IMR-90 (cell line): ENCODE measurements at regions not wholly inside any gene's neighbourhood (a gene's known extent, or its start where the extent isn't known, plus 50 kb on each side); places are given as distances from the start of the nearest gene placed in this dataset.

ENCODE experiments used
- ATAC-seq: fragments of 200-7000 bp; cut with Tn5 transposase; 2 replicates; pipeline ENCODE4 v1.9.1; 2020; ENCODE audit warnings: low read depth, mild to moderate bottlenecking, moderate library complexity
- BruUV-seq: library from RNA; stranded (reverse); fragments of 400-500 nt; replicated peaks from 2 replicates; lab custom pipeline; 2021; lab: Mats Ljungman, UMichigan
- CTCF ChIA-PET: fragments of 300-600 bp; formaldehyde crosslinking; extraction: SDS; loops from one replicate; lab custom pipeline; 2021; ENCODE audit warnings: antibody characterized with exemption; lab: Yijun Ruan, JAX
- POLR2A ChIA-PET: fragments of 300-600 bp; sonication (Branson Sonifier 250); formaldehyde crosslinking; loops from one replicate; lab custom pipeline; 2022; ENCODE audit warnings: antibody characterized with exemption; ENCODE audit not compliant: unreplicated experiment; lab: Charles Lee
- DNase-seq: peaks from one replicate; pipeline ENCODE4 v3.0.0; 2013
- H2AFZ ChIP-seq: replicated peaks from 2 replicates; pipeline ENCODE3; 2013; ENCODE audit warnings: low read length, mild to moderate bottlenecking; ENCODE audit not compliant: poor library complexity
- H2AK5ac ChIP-seq: 2 replicates; pipeline ENCODE4 v1.6.1; 2013; ENCODE audit warnings: low read depth, low read length, inconsistent platforms
- H2AK9ac ChIP-seq: replicated peaks from 2 replicates; pipeline ENCODE3; 2013; ENCODE audit warnings: mild to moderate bottlenecking, low read depth, low read length, moderate library complexity; ENCODE audit not compliant: poor library complexity
- H2BK120ac ChIP-seq: 2 replicates; pipeline ENCODE4 v1.6.1; 2013; ENCODE audit warnings: low read depth, low read length, inconsistent platforms
- H2BK15ac ChIP-seq: 3 replicates; pipeline ENCODE4 v1.6.1; 2013; ENCODE audit warnings: low read depth, low read length, inconsistent platforms
- H2BK20ac ChIP-seq: 2 replicates; pipeline ENCODE4 v1.6.1; 2013; ENCODE audit warnings: low read depth, mild to moderate bottlenecking, inconsistent platforms, low read length, moderate library complexity
- H2BK5ac ChIP-seq: 2 replicates; pipeline ENCODE4 v1.6.1; 2013; ENCODE audit warnings: mild to moderate bottlenecking, low read depth, low read length, inconsistent platforms; ENCODE audit not compliant: poor library complexity, severe bottlenecking
- H3K14ac ChIP-seq: replicated peaks from 2 replicates; pipeline ENCODE4 v1.6.1; 2013; ENCODE audit warnings: low read depth, low read length, inconsistent platforms
- H3K18ac ChIP-seq: 2 replicates; pipeline ENCODE4 v1.6.1; 2013; ENCODE audit warnings: low read depth, low read length, control low read depth
- H3K23ac ChIP-seq: 2 replicates; pipeline ENCODE4 v1.6.1; 2013; ENCODE audit warnings: low read depth, low read length, inconsistent platforms
- H3K27ac ChIP-seq: 2 replicates; pipeline ENCODE4 v1.5.1; 2013; ENCODE audit warnings: mild to moderate bottlenecking, control low read depth, low read length; ENCODE audit not compliant: insufficient read depth
- H3K27me3 ChIP-seq: 2 replicates; pipeline ENCODE4 v1.6.1; 2013; ENCODE audit warnings: low read length; ENCODE audit not compliant: control insufficient read depth, insufficient read depth
- H3K36me3 ChIP-seq: 2 replicates; pipeline ENCODE4 v1.6.1; 2013; ENCODE audit warnings: low read length, mixed read lengths; ENCODE audit not compliant: control insufficient read depth, insufficient read depth
- H3K4ac ChIP-seq: 2 replicates; pipeline ENCODE4 v1.6.1; 2013; ENCODE audit warnings: low read depth, low read length, inconsistent platforms
- H3K4me1 ChIP-seq: 2 replicates; pipeline ENCODE4 v1.6.1; 2013; ENCODE audit warnings: low read length, mixed read lengths; ENCODE audit not compliant: control insufficient read depth, insufficient read depth
- H3K4me2 ChIP-seq: 2 replicates; pipeline ENCODE4 v1.6.1; 2013; ENCODE audit warnings: low read depth, mild to moderate bottlenecking, control low read depth, low read length, moderate library complexity
- H3K4me3 ChIP-seq: 2 replicates; pipeline ENCODE4 v1.5.1; 2013; ENCODE audit warnings: low read depth, mild to moderate bottlenecking, control low read depth, low read length, moderate library complexity; ENCODE audit not compliant: insufficient read depth
- H3K56ac ChIP-seq: 2 replicates; pipeline ENCODE4 v1.6.1; 2013; ENCODE audit warnings: low read length, inconsistent platforms; ENCODE audit not compliant: insufficient read depth; ENCODE audit errors: extremely low read depth
- H3K79me1 ChIP-seq, 2 experiments: 2 replicates each; pipeline ENCODE4 v1.6.1; 2013; ENCODE audit warnings: low read length in 2 of 2, inconsistent platforms in 1 of 2, low read depth in 1 of 2
- H3K9ac ChIP-seq: 2 replicates; pipeline ENCODE4 v1.6.1; 2013; ENCODE audit warnings: low read depth, low read length, control low read depth
- H3K9me1 ChIP-seq: 2 replicates; pipeline ENCODE4 v1.6.1; 2013; ENCODE audit warnings: low read length, inconsistent platforms; ENCODE audit not compliant: insufficient read depth
- H3K9me3 ChIP-seq: 2 replicates; pipeline ENCODE4 v1.6.1; 2013; ENCODE audit warnings: low read length; ENCODE audit not compliant: control insufficient read depth, insufficient read depth
- H4K20me1 ChIP-seq: 2 replicates; pipeline ENCODE4 v1.6.1; 2013; ENCODE audit warnings: low read length, inconsistent platforms; ENCODE audit not compliant: insufficient read depth
- H4K5ac ChIP-seq: 2 replicates; pipeline ENCODE4 v1.6.1; 2013; ENCODE audit warnings: mild to moderate bottlenecking, low read depth, low read length, control low read depth
- H4K8ac ChIP-seq, 2 experiments: 2 replicates each; pipeline ENCODE4 v1.6.1; 2013; ENCODE audit warnings: low read depth in 2 of 2, low read length in 2 of 2, control low read depth in 1 of 2, inconsistent platforms in 1 of 2
- H4K91ac ChIP-seq: 2 replicates; pipeline ENCODE4 v1.6.1; 2013; ENCODE audit warnings: low read depth, low read length, inconsistent platforms; ENCODE audit not compliant: insufficient read depth
- BHLHE40 ChIP-seq: fragments of 150-350 bp; IDR thresholded peaks from 2 replicates; pipeline ENCODE4 v1.6.1; 2016; ENCODE audit warnings: mild to moderate bottlenecking, low read depth, low read length
- CEBPB ChIP-seq: IDR thresholded peaks from 2 replicates; pipeline ENCODE4 v1.6.1; 2012; ENCODE audit warnings: low read depth, low read length, improper control_type of control experiment
- CHD1 ChIP-seq: IDR thresholded peaks from 2 replicates; pipeline ENCODE4 v1.6.1; 2012; ENCODE audit warnings: low read depth, low read length, improper control_type of control experiment
- FOS ChIP-seq: fragments of 150-350 bp; IDR thresholded peaks from 2 replicates; pipeline ENCODE4 v1.6.1; 2016; ENCODE audit warnings: low read depth, low read length
- MAFK ChIP-seq: IDR thresholded peaks from 2 replicates; pipeline ENCODE4 v1.6.1; 2012; ENCODE audit warnings: low read depth, low read length, improper control_type of control experiment
- MAZ ChIP-seq: IDR thresholded peaks from 2 replicates; pipeline ENCODE4 v1.6.1; 2012; ENCODE audit warnings: low read depth, mild to moderate bottlenecking, low read length, improper control_type of control experiment, moderate library complexity, borderline replicate concordance
- MXI1 ChIP-seq: IDR thresholded peaks from 2 replicates; pipeline ENCODE4 v1.6.1; 2012; ENCODE audit warnings: low read depth, mild to moderate bottlenecking, low read length, moderate library complexity, borderline replicate concordance
- NFE2L2 ChIP-seq: fragments of 150-350 bp; IDR thresholded peaks from 2 replicates; pipeline ENCODE4 v1.6.1; 2016; ENCODE audit warnings: low read depth, mild to moderate bottlenecking, low read length
- POLR2A ChIP-seq: IDR thresholded peaks from 2 replicates; pipeline ENCODE4 v1.6.1; 2012; ENCODE audit warnings: mild to moderate bottlenecking, low read depth, low read length
- RAD21 ChIP-seq: IDR thresholded peaks from 2 replicates; pipeline ENCODE4 v1.6.1; 2012; ENCODE audit warnings: low read length, improper control_type of control experiment
- RCOR1 ChIP-seq: IDR thresholded peaks from 2 replicates; pipeline ENCODE4 v1.6.1; 2012; ENCODE audit warnings: mild to moderate bottlenecking, low read length, improper control_type of control experiment; ENCODE audit not compliant: insufficient replicate concordance
- RFX5 ChIP-seq: IDR thresholded peaks from 2 replicates; pipeline ENCODE4 v1.8.0; 2012; ENCODE audit warnings: low read depth, mild to moderate bottlenecking, low read length, moderate library complexity
- SMC3 ChIP-seq: fragments of 150-350 bp; IDR thresholded peaks from 2 replicates; pipeline ENCODE4 v1.6.1; 2016; ENCODE audit warnings: low read depth, mild to moderate bottlenecking, antibody characterized with exemption, low read length, moderate library complexity
- dilution Hi-C: fragments of 300-500 bp; cut with HindIII; formaldehyde crosslinking; loops from one replicate; pipeline ENCODE4 v1.14.3; 2018; ENCODE audit warnings: low sequenced_read_pairs; ENCODE audit not compliant: unreplicated experiment
- in situ Hi-C: fragments of 300-500 bp; cut with MboI; formaldehyde crosslinking; loops from 3 replicates; pipeline ENCODE4 v1.14.3; 2019; ENCODE audit warnings: low sequenced_read_pairs, inconsistent platforms, mixed read lengths
- intact Hi-C: fragments of 100-400 bp; cut with micrococcal nuclease; formaldehyde crosslinking; loops from 2 replicates; pipeline ENCODE4 v1.10.0; 2022
- TF ChIP-seq, protein P1 (sequence below): conservative IDR thresholded peaks from 2 replicates; pipeline ENCODE4 v1.5.1; 2012; ENCODE audit warnings: mild to moderate bottlenecking, low read depth, low read length, improper control_type of control experiment
- TF ChIP-seq, protein P2 (sequence below): fragments of 150-350 bp; IDR thresholded peaks from 2 replicates; pipeline ENCODE4 v1.6.1; 2017; ENCODE audit warnings: mild to moderate bottlenecking, antibody characterized with exemption, low read length, low read depth
- TF ChIP-seq, protein P3 (sequence below): fragments of 150-350 bp; IDR thresholded peaks from 2 replicates; pipeline ENCODE4 v1.6.1; 2016; ENCODE audit warnings: low read depth, mild to moderate bottlenecking, low read length, moderate library complexity, borderline replicate concordance

DNA sequence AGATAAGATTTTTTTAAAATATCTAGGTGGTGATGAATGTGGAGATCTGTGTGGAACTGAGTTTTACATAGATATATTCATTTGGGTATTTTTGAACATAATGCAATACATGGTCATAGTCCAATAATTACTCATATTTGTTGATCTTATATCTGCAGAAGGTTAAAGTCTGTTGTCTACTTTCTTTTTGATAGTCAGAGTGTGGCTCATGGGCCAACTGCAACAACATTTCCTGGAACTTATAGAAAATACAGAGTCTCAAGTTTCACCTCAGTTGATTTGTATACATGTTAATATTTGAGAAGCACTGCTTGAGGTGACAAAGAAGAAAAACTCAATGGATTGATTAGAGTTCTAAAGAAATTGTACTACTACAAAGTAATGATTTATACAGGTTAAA, 408.4 kb downstream of the ARAP2 start:
- Histone ChIP-seq H2AK5ac (no peak overlapping the region), H3K4me3 (no peak overlapping the region), H4K5ac (no peak overlapping the region), H3K14ac (no peak overlapping the region), H3K23ac (no peak overlapping the region), H3K4me2 (no peak overlapping the region), H3K56ac (no peak overlapping the region), H2BK15ac (no peak overlapping the region), H3K27ac (no peak overlapping the region), H3K4ac (no peak overlapping the region), H3K36me3 (no peaks in the 10 kb centered on the region), H2BK20ac (no peak overlapping the region), H3K18ac (no peak overlapping the region), H4K8ac (no peak overlapping the region), H2AFZ (no peak overlapping the region), H2BK5ac (no peak overlapping the region), H3K9me3 (no peaks in the 10 kb centered on the region), H4K91ac (no peak overlapping the region), H3K27me3 (no peaks in the 10 kb centered on the region), H4K20me1 (no peaks in the 10 kb centered on the region), H3K79me1 (no peaks in the 10 kb centered on the region), H3K4me1 (no peaks in the 10 kb centered on the region), H2BK120ac (no peak overlapping the region), H3K9me1 (no peaks in the 10 kb centered on the region), H3K9ac (no peak overlapping the region), H2AK9ac (no peak overlapping the region)
- intact Hi-C loops: no loop called here
- ChIA-PET CTCF (no interaction called here), POLR2A (no interaction called here)
- no peak for DNase-seq
- ATAC-seq: no peak
- dilution Hi-C loops: no loop called here
- BruUV-seq: no TSS peak
- no peak for TF ChIP-seq SMC3
- no peak for TF ChIP-seq FOS
- TF ChIP-seq CEBPB: no peak
- TF ChIP-seq, protein P1, sequence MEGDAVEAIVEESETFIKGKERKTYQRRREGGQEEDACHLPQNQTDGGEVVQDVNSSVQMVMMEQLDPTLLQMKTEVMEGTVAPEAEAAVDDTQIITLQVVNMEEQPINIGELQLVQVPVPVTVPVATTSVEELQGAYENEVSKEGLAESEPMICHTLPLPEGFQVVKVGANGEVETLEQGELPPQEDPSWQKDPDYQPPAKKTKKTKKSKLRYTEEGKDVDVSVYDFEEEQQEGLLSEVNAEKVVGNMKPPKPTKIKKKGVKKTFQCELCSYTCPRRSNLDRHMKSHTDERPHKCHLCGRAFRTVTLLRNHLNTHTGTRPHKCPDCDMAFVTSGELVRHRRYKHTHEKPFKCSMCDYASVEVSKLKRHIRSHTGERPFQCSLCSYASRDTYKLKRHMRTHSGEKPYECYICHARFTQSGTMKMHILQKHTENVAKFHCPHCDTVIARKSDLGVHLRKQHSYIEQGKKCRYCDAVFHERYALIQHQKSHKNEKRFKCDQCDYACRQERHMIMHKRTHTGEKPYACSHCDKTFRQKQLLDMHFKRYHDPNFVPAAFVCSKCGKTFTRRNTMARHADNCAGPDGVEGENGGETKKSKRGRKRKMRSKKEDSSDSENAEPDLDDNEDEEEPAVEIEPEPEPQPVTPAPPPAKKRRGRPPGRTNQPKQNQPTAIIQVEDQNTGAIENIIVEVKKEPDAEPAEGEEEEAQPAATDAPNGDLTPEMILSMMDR: no peak
- no peak for TF ChIP-seq RAD21
- TF ChIP-seq MAFK: no peak
- TF ChIP-seq NFE2L2: no peak
- TF ChIP-seq, protein P2, sequence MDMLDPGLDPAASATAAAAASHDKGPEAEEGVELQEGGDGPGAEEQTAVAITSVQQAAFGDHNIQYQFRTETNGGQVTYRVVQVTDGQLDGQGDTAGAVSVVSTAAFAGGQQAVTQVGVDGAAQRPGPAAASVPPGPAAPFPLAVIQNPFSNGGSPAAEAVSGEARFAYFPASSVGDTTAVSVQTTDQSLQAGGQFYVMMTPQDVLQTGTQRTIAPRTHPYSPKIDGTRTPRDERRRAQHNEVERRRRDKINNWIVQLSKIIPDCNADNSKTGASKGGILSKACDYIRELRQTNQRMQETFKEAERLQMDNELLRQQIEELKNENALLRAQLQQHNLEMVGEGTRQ: no peak
- TF ChIP-seq, protein P3, sequence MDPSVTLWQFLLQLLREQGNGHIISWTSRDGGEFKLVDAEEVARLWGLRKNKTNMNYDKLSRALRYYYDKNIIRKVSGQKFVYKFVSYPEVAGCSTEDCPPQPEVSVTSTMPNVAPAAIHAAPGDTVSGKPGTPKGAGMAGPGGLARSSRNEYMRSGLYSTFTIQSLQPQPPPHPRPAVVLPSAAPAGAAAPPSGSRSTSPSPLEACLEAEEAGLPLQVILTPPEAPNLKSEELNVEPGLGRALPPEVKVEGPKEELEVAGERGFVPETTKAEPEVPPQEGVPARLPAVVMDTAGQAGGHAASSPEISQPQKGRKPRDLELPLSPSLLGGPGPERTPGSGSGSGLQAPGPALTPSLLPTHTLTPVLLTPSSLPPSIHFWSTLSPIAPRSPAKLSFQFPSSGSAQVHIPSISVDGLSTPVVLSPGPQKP: no peak
- no peak for TF ChIP-seq MXI1
- no peak for TF ChIP-seq CHD1
- TF ChIP-seq POLR2A: no peak
- no peak for TF ChIP-seq RFX5
- no peak for TF ChIP-seq MAZ
- TF ChIP-seq RCOR1: no peak
- TF ChIP-seq BHLHE40: no peak
- in situ Hi-C loops: no loop called here
